ENCODE measurements at regions not wholly inside any gene's neighbourhood (a gene's known extent, or its start where the extent isn't known, plus 50 kb on each side); places are given as distances from the start of the nearest gene placed in this dataset.

DNA sequence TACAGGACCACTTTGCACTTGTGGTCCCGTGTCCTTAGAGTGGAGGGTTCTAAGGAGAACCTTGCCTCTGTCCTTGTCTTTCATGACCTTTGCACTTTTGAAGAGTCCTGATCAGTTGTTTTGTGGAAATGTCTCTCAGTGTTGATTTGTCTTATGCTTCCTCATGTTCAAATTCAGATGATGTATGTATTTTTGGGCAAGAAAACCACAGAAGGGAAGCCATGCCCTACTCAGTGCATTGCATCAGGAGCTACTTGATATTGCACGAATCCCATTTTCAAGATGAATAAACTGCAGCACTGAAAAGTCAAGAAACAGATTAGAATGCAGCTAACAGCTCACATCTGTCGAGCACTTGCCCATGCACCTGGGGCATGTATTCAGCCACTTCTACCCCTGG, 152.2 kb downstream of the INHBB start (continued):
- TF ChIP-seq POLR2AphosphoS5 (IDR thresholded peaks at IDR 0.05; ENCODE audit: low read depth) = no peak
- TF ChIP-seq ZNF114 (CRISPR knock-in tag; IDR thresholded peaks at IDR 0.05) = no peak
- TF ChIP-seq EZH2phosphoT487 (IDR thresholded peaks at IDR 0.05; ENCODE audit: unreplicated experiment) = no peak
- TF ChIP-seq, protein P1, sequence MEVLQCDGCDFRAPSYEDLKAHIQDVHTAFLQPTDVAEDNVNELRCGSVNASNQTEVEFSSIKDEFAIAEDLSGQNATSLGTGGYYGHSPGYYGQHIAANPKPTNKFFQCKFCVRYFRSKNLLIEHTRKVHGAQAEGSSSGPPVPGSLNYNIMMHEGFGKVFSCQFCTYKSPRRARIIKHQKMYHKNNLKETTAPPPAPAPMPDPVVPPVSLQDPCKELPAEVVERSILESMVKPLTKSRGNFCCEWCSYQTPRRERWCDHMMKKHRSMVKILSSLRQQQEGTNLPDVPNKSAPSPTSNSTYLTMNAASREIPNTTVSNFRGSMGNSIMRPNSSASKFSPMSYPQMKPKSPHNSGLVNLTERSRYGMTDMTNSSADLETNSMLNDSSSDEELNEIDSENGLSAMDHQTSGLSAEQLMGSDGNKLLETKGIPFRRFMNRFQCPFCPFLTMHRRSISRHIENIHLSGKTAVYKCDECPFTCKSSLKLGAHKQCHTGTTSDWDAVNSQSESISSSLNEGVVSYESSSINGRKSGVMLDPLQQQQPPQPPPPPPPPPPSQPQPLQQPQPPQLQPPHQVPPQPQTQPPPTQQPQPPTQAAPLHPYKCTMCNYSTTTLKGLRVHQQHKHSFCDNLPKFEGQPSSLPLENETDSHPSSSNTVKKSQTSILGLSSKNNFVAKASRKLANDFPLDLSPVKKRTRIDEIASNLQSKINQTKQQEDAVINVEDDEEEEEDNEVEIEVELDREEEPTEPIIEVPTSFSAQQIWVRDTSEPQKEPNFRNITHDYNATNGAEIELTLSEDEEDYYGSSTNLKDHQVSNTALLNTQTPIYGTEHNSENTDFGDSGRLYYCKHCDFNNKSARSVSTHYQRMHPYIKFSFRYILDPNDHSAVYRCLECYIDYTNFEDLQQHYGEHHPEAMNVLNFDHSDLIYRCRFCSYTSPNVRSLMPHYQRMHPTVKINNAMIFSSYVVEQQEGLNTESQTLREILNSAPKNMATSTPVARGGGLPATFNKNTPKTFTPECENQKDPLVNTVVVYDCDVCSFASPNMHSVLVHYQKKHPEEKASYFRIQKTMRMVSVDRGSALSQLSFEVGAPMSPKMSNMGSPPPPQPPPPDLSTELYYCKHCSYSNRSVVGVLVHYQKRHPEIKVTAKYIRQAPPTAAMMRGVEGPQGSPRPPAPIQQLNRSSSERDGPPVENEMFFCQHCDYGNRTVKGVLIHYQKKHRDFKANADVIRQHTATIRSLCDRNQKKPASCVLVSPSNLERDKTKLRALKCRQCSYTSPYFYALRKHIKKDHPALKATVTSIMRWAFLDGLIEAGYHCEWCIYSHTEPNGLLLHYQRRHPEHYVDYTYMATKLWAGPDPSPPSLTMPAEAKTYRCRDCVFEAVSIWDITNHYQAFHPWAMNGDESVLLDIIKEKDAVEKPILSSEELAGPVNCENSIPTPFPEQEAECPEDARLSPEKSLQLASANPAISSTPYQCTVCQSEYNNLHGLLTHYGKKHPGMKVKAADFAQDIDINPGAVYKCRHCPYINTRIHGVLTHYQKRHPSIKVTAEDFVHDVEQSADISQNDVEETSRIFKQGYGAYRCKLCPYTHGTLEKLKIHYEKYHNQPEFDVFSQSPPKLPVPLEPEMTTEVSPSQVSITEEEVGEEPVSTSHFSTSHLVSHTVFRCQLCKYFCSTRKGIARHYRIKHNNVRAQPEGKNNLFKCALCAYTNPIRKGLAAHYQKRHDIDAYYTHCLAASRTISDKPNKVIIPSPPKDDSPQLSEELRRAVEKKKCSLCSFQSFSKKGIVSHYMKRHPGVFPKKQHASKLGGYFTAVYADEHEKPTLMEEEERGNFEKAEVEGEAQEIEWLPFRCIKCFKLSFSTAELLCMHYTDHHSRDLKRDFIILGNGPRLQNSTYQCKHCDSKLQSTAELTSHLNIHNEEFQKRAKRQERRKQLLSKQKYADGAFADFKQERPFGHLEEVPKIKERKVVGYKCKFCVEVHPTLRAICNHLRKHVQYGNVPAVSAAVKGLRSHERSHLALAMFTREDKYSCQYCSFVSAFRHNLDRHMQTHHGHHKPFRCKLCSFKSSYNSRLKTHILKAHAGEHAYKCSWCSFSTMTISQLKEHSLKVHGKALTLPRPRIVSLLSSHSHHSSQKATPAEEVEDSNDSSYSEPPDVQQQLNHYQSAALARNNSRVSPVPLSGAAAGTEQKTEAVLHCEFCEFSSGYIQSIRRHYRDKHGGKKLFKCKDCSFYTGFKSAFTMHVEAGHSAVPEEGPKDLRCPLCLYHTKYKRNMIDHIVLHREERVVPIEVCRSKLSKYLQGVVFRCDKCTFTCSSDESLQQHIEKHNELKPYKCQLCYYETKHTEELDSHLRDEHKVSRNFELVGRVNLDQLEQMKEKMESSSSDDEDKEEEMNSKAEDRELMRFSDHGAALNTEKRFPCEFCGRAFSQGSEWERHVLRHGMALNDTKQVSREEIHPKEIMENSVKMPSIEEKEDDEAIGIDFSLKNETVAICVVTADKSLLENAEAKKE (CRISPR knock-in tag; IDR thresholded peaks at IDR 0.05) = no peak

DNA sequence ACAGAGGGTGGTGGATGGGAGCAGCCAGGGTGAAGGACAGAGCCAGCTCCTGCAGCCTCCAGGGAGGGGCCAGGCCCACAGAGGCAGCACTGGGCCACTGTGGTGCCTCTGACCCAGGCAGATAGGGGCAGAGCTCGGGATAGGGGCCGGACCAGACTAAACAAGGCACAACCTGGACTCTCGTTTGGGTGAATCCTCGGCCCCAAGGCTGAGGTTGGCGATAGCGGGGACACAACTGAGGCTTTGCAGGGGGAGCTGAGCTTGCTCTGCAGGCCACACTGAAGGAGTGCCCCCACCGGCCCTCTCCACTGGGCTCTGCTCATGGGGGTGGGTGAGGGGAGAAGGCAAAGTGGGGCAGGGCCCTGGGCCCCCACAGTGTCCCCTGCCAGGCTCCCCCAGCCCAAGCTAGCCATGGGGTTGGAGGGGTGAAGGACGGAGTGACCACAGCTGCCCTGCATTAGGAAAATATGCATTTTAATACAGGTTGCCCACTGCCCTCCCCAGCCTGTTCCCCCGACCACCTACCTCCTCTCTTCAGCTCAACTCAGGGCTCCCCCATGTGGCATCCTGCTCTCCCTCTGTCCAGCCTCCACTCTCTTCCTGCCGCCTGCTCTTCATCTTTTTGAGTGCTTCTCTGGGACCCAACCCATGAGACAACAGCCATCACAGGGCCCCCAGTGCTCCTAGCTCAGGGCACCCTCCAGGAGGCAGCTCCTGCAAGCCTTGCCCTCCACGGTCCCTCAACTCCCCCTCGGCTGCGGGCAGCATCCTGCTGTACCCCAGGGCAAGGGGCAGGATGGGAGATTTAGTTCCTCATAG, 152.8 kb downstream of the INHBB start:
- TF ChIP-seq, protein P2, sequence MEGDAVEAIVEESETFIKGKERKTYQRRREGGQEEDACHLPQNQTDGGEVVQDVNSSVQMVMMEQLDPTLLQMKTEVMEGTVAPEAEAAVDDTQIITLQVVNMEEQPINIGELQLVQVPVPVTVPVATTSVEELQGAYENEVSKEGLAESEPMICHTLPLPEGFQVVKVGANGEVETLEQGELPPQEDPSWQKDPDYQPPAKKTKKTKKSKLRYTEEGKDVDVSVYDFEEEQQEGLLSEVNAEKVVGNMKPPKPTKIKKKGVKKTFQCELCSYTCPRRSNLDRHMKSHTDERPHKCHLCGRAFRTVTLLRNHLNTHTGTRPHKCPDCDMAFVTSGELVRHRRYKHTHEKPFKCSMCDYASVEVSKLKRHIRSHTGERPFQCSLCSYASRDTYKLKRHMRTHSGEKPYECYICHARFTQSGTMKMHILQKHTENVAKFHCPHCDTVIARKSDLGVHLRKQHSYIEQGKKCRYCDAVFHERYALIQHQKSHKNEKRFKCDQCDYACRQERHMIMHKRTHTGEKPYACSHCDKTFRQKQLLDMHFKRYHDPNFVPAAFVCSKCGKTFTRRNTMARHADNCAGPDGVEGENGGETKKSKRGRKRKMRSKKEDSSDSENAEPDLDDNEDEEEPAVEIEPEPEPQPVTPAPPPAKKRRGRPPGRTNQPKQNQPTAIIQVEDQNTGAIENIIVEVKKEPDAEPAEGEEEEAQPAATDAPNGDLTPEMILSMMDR (conservative IDR thresholded peaks at IDR 0.05; ENCODE audit: low read depth in 2 of 2) = peak in 1 of 2 experiments; percentile 50; a peak in 2 of 4 replicates
- TF ChIP-seq EZH2phosphoT487 (IDR thresholded peaks at IDR 0.05; ENCODE audit: unreplicated experiment) = no peak
- Histone ChIP-seq H4K20me1 (replicated peaks; ENCODE audit: insufficient read depth) (no peaks in the 10 kb centered on the region; the same call in 1 of the 2 replicates), H3K9me2 (ENCODE audit: insufficient read depth) (no peaks in the 10 kb centered on the region), H3F3A (replicated peaks; ENCODE audit: low read depth) (no peaks in the 10 kb centered on the region), H3K4me3 (no peak overlapping the region), H2AFZ (no peak overlapping the region), H3K4me2 (no peak overlapping the region), H3K79me2 (replicated peaks; ENCODE audit: insufficient read depth) (no peaks in the 10 kb centered on the region), H3K27ac (ENCODE audit: low read depth) (no peak overlapping the region), H3K4me1 (ENCODE audit: insufficient read depth) (no peaks in the 10 kb centered on the region), H3K27me3 (ENCODE audit: insufficient read depth) (no peaks in the 10 kb centered on the region), H3K36me3 (ENCODE audit: insufficient read depth) (no peaks in the 10 kb centered on the region)
- no peaks in the 10 kb centered on the region for H3K36me3 Mint-ChIP-seq (ENCODE audit: low read depth)
- H3K4me3 Mint-ChIP-seq = no peak overlapping the region
- peaks cover 17% of the 10 kb centered on the region for H3K27me3 Mint-ChIP-seq (ENCODE audit: insufficient read depth, low read depth, poor library complexity)
- no peaks in the 10 kb centered on the region; the same call in 2 of the 3 replicates for H3K9me3 Mint-ChIP-seq
- ATAC-seq (peak; percentile 70), DNase-seq (ENCODE audit: low spot score) (peak; percentile 19)
- no peak overlapping the region for H3K27ac Mint-ChIP-seq
- H3K4me1 Mint-ChIP-seq = peaks cover 6% of the 10 kb centered on the region; the same call in 2 of the 3 replicates
